ENCODE measurements at regions not wholly inside any gene's neighbourhood (a gene's known extent, or its start where the extent isn't known, plus 50 kb on each side); places are given as distances from the start of the nearest gene placed in this dataset.

DNA sequence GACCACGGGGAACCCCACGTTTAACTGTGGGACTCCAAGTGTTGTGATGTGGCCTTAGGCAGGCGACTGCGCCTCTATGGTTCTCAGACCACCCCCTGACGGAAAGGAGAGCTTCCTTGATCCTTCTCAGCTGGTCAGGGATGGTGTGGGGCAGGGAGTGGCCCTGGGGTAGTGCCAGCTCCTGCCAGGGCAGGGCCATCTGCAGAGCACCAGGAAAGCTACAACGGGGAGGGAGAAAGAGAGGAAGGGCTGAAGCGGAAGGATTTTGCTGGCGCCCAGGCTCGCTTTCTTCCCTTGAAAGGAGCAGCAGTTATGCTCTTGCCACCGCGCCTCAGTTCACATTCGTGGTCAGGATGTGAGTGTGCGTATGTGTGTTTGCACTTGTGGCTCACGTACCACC lies 74.9 kb upstream of the PCBD1 start:
- TF ChIP-seq, protein P1, sequence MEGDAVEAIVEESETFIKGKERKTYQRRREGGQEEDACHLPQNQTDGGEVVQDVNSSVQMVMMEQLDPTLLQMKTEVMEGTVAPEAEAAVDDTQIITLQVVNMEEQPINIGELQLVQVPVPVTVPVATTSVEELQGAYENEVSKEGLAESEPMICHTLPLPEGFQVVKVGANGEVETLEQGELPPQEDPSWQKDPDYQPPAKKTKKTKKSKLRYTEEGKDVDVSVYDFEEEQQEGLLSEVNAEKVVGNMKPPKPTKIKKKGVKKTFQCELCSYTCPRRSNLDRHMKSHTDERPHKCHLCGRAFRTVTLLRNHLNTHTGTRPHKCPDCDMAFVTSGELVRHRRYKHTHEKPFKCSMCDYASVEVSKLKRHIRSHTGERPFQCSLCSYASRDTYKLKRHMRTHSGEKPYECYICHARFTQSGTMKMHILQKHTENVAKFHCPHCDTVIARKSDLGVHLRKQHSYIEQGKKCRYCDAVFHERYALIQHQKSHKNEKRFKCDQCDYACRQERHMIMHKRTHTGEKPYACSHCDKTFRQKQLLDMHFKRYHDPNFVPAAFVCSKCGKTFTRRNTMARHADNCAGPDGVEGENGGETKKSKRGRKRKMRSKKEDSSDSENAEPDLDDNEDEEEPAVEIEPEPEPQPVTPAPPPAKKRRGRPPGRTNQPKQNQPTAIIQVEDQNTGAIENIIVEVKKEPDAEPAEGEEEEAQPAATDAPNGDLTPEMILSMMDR (conservative IDR thresholded peaks at IDR 0.05), result no peak
- no peak for TF ChIP-seq EZH2 (IDR thresholded peaks at IDR 0.05; ENCODE audit: low read depth)
